ENCODE measurements at regions not wholly inside any gene's neighbourhood (a gene's known extent, or its start where the extent isn't known, plus 50 kb on each side); places are given as distances from the start of the nearest gene placed in this dataset.

DNA sequence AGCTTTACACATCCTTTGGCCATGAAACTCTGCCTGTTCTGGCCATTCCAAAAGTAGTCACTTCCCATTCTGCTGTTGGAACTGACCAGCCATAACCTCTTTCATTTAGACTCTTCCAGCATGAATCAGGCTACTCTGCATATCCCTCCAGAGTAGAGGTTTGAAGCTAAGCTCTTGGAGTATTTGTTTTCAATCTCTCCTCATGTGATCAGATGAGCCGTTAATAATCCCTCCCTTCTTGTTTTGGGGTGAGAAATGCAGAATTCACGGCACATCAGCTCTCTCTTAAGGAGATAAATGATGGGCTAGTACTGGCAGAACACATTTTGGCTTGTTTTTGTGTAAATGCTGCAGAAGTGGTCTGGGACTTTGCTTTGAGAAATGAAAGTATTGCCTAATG is 519.9 kb downstream of the PCDH17 start (continued):
- TF ChIP-seq RUNX3 (IDR thresholded peaks at IDR 0.05; ENCODE audit: low read length), result no peak
- no peak for TF ChIP-seq CHD4 (IDR thresholded peaks at IDR 0.05)
- no peak for TF ChIP-seq SP1 (IDR thresholded peaks at IDR 0.05; ENCODE audit: low read depth, low read length)
- no peak for TF ChIP-seq RFX5 (IDR thresholded peaks at IDR 0.05; ENCODE audit: low read depth, low read length)
- TF ChIP-seq, protein P1, sequence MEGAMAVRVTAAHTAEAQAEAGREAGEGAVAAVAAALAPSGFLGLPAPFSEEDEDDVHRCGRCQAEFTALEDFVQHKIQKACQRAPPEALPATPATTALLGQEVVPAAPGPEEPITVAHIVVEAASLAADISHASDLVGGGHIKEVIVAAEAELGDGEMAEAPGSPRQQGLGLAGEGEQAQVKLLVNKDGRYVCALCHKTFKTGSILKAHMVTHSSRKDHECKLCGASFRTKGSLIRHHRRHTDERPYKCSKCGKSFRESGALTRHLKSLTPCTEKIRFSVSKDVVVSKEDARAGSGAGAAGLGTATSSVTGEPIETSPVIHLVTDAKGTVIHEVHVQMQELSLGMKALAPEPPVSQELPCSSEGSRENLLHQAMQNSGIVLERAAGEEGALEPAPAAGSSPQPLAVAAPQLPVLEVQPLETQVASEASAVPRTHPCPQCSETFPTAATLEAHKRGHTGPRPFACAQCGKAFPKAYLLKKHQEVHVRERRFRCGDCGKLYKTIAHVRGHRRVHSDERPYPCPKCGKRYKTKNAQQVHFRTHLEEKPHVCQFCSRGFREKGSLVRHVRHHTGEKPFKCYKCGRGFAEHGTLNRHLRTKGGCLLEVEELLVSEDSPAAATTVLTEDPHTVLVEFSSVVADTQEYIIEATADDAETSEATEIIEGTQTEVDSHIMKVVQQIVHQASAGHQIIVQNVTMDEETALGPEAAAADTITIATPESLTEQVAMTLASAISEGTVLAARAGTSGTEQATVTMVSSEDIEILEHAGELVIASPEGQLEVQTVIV (IDR thresholded peaks at IDR 0.05; ENCODE audit: borderline replicate concordance, partially characterized antibody), result no peak

DNA sequence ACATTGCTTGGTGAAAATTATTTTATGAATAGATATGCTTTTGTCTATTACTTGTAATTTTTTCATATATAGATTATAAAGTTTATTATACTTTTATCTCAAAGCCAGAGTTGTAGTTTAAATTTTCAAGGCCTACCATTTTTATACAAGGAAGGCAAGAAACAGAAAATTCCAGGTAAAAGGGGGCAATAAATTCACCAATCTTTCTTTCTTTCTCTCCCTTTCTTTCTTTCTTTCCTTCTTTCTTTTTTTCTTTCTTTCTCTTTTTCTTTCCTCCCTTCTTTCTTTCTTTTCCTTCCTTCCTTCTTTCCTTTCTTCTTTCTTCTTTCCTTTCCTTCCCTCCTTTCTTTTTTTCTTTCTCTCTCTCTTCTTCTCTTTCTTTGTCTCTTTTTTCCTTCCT is 529.4 kb downstream of the PCDH17 start:
- intact Hi-C loops (cut with micrococcal nuclease; ENCODE audit: unreplicated experiment), result no loop called here
- H3K4me2 ChIP-seq (ENCODE audit: control insufficient read depth, insufficient read depth), result no peak overlapping the region
- SMC1A ChIA-PET (ENCODE audit: uncharacterized antibody, unreplicated experiment), result no interaction called here
- CTCF ChIA-PET, result no interaction called here
- no peaks in the 10 kb centered on the region for H4K20me1 ChIP-seq (ENCODE audit: control insufficient read depth, insufficient read depth)
- BruUV-seq (replicated peaks), result no TSS peak
- H3K36me3 ChIP-seq (ENCODE audit: control insufficient read depth in 2 of 2, insufficient read depth in 2 of 2, low read length in 1 of 2), result no peaks in the 10 kb centered on the region
- H3K27me3 ChIP-seq (replicated peaks in 1 of 2; ENCODE audit: control insufficient read depth in 2 of 2, insufficient read depth in 2 of 2, low read length in 1 of 2), result no peaks in the 10 kb centered on the region
- H3K4me3 ChIP-seq, result no peak overlapping the region
- no peak for DNase-seq (ENCODE audit: low read depth, low spot score)
- FAIRE-seq, result no peak
- no peak for ATAC-seq
- RAD21 ChIA-PET (ENCODE audit: unreplicated experiment), result no interaction called here
- H3K79me2 ChIP-seq (ENCODE audit: control insufficient read depth, insufficient read depth, low read length), result no peaks in the 10 kb centered on the region
- no peak overlapping the region for H2AFZ ChIP-seq (ENCODE audit: control insufficient read depth, low read depth, low read length)
- no peaks in the 10 kb centered on the region for H3K4me1 ChIP-seq (ENCODE audit: control insufficient read depth, insufficient read depth, low read length)
- H3K27ac ChIP-seq (ENCODE audit: control insufficient read depth, insufficient read depth), result no peak overlapping the region
- in situ Hi-C loops (cut with MboI), result no loop called here
- no peak overlapping the region for H3K9ac ChIP-seq (ENCODE audit: control insufficient read depth, insufficient read depth, low read length)
- no peaks in the 10 kb centered on the region for H3K9me3 ChIP-seq (replicated peaks; ENCODE audit: control insufficient read depth, insufficient read depth, low read length)
- POLR2A ChIA-PET, result no interaction called here
- TF ChIP-seq, protein P2, sequence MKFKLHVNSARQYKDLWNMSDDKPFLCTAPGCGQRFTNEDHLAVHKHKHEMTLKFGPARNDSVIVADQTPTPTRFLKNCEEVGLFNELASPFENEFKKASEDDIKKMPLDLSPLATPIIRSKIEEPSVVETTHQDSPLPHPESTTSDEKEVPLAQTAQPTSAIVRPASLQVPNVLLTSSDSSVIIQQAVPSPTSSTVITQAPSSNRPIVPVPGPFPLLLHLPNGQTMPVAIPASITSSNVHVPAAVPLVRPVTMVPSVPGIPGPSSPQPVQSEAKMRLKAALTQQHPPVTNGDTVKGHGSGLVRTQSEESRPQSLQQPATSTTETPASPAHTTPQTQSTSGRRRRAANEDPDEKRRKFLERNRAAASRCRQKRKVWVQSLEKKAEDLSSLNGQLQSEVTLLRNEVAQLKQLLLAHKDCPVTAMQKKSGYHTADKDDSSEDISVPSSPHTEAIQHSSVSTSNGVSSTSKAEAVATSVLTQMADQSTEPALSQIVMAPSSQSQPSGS (IDR thresholded peaks at IDR 0.05; ENCODE audit: low read length), result no peak
- TF ChIP-seq ZNF622 (IDR thresholded peaks at IDR 0.05) (no peak), CREM (IDR thresholded peaks at IDR 0.05; ENCODE audit: low read depth) (no peak), ZNF274 (IDR thresholded peaks at IDR 0.05; ENCODE audit: insufficient read depth, insufficient read length) (no peak), CHD1 (IDR thresholded peaks at IDR 0.05; ENCODE audit: low read depth, low read length) (no peak), NFXL1 (IDR thresholded peaks at IDR 0.05; ENCODE audit: borderline replicate concordance) (no peak), NR2C1 (IDR thresholded peaks at IDR 0.05) (no peak), NR2C2 (IDR thresholded peaks at IDR 0.05; ENCODE audit: borderline replicate concordance, control insufficient read depth, insufficient read length, low read depth) (no peak), DPF2 (IDR thresholded peaks at IDR 0.05) (no peak), BMI1 (IDR thresholded peaks at IDR 0.05; ENCODE audit: borderline replicate concordance) (no peak), TARDBP (IDR thresholded peaks at IDR 0.05; ENCODE audit: borderline replicate concordance) (no peak), PAX8 (IDR thresholded peaks at IDR 0.05) (no peak), RUNX3 (IDR thresholded peaks at IDR 0.05; ENCODE audit: low read length) (no peak)
- TF ChIP-seq, protein P3, sequence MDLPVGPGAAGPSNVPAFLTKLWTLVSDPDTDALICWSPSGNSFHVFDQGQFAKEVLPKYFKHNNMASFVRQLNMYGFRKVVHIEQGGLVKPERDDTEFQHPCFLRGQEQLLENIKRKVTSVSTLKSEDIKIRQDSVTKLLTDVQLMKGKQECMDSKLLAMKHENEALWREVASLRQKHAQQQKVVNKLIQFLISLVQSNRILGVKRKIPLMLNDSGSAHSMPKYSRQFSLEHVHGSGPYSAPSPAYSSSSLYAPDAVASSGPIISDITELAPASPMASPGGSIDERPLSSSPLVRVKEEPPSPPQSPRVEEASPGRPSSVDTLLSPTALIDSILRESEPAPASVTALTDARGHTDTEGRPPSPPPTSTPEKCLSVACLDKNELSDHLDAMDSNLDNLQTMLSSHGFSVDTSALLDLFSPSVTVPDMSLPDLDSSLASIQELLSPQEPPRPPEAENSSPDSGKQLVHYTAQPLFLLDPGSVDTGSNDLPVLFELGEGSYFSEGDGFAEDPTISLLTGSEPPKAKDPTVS (IDR thresholded peaks at IDR 0.05; ENCODE audit: low read depth, low read length), result no peak
- TF ChIP-seq, protein P4, sequence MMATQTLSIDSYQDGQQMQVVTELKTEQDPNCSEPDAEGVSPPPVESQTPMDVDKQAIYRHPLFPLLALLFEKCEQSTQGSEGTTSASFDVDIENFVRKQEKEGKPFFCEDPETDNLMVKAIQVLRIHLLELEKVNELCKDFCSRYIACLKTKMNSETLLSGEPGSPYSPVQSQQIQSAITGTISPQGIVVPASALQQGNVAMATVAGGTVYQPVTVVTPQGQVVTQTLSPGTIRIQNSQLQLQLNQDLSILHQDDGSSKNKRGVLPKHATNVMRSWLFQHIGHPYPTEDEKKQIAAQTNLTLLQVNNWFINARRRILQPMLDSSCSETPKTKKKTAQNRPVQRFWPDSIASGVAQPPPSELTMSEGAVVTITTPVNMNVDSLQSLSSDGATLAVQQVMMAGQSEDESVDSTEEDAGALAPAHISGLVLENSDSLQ (IDR thresholded peaks at IDR 0.05), result no peak
- TF ChIP-seq, protein P5, sequence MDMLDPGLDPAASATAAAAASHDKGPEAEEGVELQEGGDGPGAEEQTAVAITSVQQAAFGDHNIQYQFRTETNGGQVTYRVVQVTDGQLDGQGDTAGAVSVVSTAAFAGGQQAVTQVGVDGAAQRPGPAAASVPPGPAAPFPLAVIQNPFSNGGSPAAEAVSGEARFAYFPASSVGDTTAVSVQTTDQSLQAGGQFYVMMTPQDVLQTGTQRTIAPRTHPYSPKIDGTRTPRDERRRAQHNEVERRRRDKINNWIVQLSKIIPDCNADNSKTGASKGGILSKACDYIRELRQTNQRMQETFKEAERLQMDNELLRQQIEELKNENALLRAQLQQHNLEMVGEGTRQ (IDR thresholded peaks at IDR 0.05; ENCODE audit: borderline replicate concordance, low read depth, low read length), result no peak
